ENCODE measurements at regions not wholly inside any gene's neighbourhood (a gene's known extent, or its start where the extent isn't known, plus 50 kb on each side); places are given as distances from the start of the nearest gene placed in this dataset.

- no peak for TF ChIP-seq CTCF (IDR thresholded peaks at IDR 0.05)
- TF ChIP-seq ZFX (IDR thresholded peaks at IDR 0.05; ENCODE audit: borderline replicate concordance), result no peak
Observed at GRCh38 chr4:174111422-174111821, 172.0 kb downstream of the FBXO8 start.

All from 22Rv1 (cell line).